ENCODE measurements at regions not wholly inside any gene's neighbourhood (a gene's known extent, or its start where the extent isn't known, plus 50 kb on each side); places are given as distances from the start of the nearest gene placed in this dataset.
"Not testable (repeated sequence)": the region's sequence is repeated elsewhere in the genome, so short reads cannot be mapped to it uniquely, and the experiment has no call there.

GRCh38 chr2:11877764-11878163 is 131.3 kb downstream of the LPIN1 start:
- no peak for DNase-seq

- DNase-seq = not testable (repeated sequence)
Observed at GRCh38 chr2:11885253-11885652, 138.8 kb downstream of the LPIN1 start.

- not testable (repeated sequence) for DNase-seq
Observed at GRCh38 chr2:11886899-11887298, 140.5 kb downstream of the LPIN1 start.

GRCh38 chr2:11889101-11889850 is 142.8 kb downstream of the LPIN1 start:
- DNase-seq = no peak

GRCh38 chr2:11889854-11890253 is 143.4 kb downstream of the LPIN1 start:
- DNase-seq = no peak

GRCh38 chr2:11891028-11891427 is 144.6 kb downstream of the LPIN1 start:
- no peak for DNase-seq

- peak; percentile 53 for DNase-seq
Observed at GRCh38 chr2:11891671-11892440, 145.4 kb downstream of the LPIN1 start.

GRCh38 chr2:11896386-11896785 is 150.0 kb downstream of the LPIN1 start:
- peak; percentile 44 for DNase-seq

GRCh38 chr2:11898576-11898975 is 152.1 kb downstream of the LPIN1 start:
- no peak for DNase-seq

- no peak for DNase-seq
Observed at GRCh38 chr2:11899264-11899818, 152.9 kb downstream of the LPIN1 start.

- not testable (repeated sequence) for DNase-seq
Observed at GRCh38 chr2:11900891-11901290, 154.5 kb downstream of the LPIN1 start.

- no peak for DNase-seq
Observed at GRCh38 chr2:11901351-11902069, 155.1 kb downstream of the LPIN1 start.

GRCh38 chr2:11903085-11903606 is 156.7 kb downstream of the LPIN1 start:
- DNase-seq = no peak

GRCh38 chr2:11904029-11904428 is 157.6 kb downstream of the LPIN1 start:
- no peak for DNase-seq

GRCh38 chr2:11904941-11905340 is 158.5 kb downstream of the LPIN1 start:
- DNase-seq = no peak

GRCh38 chr2:11907190-11907589 is 160.8 kb downstream of the LPIN1 start:
- DNase-seq = no peak

GRCh38 chr2:11910971-11911370 is 164.5 kb downstream of the LPIN1 start:
- DNase-seq = no peak

GRCh38 chr2:11912980-11913379 is 166.5 kb downstream of the LPIN1 start:
- DNase-seq = no peak

- DNase-seq = no peak
Observed at GRCh38 chr2:11914455-11914854, 168.0 kb downstream of the LPIN1 start.

GRCh38 chr2:11915650-11916049 is 169.2 kb downstream of the LPIN1 start:
- DNase-seq = no peak

- no peak for DNase-seq
Observed at GRCh38 chr2:11919953-11920352, 173.5 kb downstream of the LPIN1 start.

- no peak for DNase-seq
Observed at GRCh38 chr2:11920993-11921583, 174.7 kb downstream of the LPIN1 start.

- no peak for DNase-seq
Observed at GRCh38 chr2:11922294-11922693, 175.9 kb downstream of the LPIN1 start.
